ENCODE measurements at regions not wholly inside any gene's neighbourhood (a gene's known extent, or its start where the extent isn't known, plus 50 kb on each side); places are given as distances from the start of the nearest gene placed in this dataset.

DNA sequence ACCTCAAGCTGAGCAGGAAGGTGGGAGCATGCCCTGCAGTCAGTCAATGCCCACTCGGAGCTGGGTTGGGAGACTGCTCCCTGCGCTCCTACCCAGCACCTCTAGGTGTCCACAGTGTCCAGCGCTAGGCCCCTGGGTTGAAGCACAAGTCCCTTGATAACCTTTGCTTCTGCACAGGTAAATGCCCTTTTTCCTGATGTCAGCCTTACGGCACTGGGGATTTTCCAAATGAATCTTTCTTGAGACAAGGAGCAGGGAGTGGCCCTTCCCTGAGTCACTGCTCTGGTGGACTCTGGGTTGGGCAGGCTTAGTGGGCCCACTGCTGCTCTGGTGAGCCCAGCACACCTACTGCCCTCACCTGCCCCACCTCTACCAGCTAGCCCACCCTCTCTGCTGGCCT, 61.9 kb upstream of the OPN4 start:
- ATAC-seq (ENCODE audit: low FRiP score) (no peak), DNase-seq (ENCODE audit: low spot score) (no peak)
- TF ChIP-seq CTCF (IDR thresholded peaks at IDR 0.05) = no peak

- ATAC-seq (ENCODE audit: low FRiP score) (no peak), DNase-seq (ENCODE audit: low spot score) (no peak)
- no peak for TF ChIP-seq CTCF (IDR thresholded peaks at IDR 0.05)
These were observed 59.8 kb upstream of the OPN4 start for GRCh38 chr10:86594535-86594934.

DNA sequence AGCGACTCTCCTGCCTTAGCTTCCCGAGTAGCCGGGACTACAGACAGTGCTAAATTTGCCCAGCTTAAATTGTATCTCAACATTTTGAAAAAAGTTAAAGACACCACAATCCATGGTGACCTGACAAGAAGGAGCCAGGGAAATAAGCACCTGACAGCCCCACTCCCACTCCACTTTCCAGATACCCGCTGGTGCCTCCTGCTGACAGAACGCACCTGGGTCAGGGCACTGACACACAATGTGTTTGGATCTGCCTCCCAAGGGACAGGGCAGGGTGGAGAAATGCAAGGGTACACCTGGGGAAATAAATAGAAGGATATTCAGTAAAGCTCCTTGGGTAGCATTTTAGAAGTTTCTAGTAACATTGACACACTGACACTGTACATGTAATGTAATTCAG, 58.9 kb upstream of the OPN4 start:
- DNase-seq (ENCODE audit: low spot score) (no peak), ATAC-seq (ENCODE audit: low FRiP score) (no peak)
- no peak for TF ChIP-seq CTCF (IDR thresholded peaks at IDR 0.05)

DNA sequence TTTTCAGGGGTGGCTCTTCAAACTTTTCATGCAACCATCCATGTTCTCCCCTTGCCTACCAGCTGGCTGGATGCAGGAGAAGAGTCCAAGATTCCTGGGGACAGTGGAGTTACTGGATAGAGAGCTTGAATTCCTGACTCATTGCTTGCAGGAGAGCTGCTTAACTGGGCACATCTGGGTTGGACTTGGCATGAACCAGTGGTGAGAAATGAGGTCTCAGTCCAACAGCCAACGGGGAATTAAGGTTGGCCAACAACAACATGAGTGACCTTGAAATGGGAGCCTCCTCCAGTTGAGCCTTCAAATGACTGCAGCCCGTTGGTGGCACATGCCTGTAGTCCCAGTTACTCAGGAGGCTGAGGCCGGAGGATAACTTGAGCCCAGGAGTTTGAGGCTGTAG, 58.1 kb upstream of the OPN4 start:
- DNase-seq (ENCODE audit: low spot score) = no peak
- no peak for ATAC-seq (ENCODE audit: low FRiP score)
- TF ChIP-seq CTCF (IDR thresholded peaks at IDR 0.05) = no peak

GRCh38 chr10:86597306-86597705, 57.0 kb upstream of the OPN4 start:
- TF ChIP-seq CTCF (IDR thresholded peaks at IDR 0.05) = no peak
- ATAC-seq (ENCODE audit: low FRiP score) = no peak
- DNase-seq (ENCODE audit: low spot score) = no peak

DNA sequence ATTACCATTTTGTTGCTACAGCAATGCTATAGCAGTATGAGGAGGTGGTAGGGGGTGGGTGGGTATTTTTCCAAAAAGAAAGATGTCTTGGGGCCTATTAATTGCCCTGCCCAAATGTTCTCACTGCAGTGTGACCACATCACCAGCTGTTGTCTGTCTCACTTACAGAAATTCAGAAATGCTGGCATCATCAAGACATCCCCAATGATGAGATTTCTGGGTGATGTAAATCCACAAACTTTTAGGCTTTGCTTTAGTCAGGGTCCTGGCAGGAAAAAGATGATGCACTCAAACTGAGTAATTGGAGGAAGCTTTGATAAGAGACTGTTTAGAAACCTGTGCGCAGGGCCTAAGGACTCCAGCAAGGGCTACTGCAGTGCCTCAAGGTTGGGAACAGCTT, 56.2 kb upstream of the OPN4 start:
- TF ChIP-seq CTCF (IDR thresholded peaks at IDR 0.05) = no peak
- ATAC-seq (ENCODE audit: low FRiP score) (no peak), DNase-seq (ENCODE audit: low spot score) (no peak)

GRCh38 chr10:86599041-86599440, 55.3 kb upstream of the OPN4 start:
- TF ChIP-seq CTCF (IDR thresholded peaks at IDR 0.05) = no peak
- DNase-seq (ENCODE audit: low spot score) (no peak), ATAC-seq (ENCODE audit: low FRiP score) (no peak)
